Umbilical cord (tissue), 1 donor: ENCODE measurements at regions not wholly inside any gene's neighbourhood (a gene's known extent, or its start where the extent isn't known, plus 50 kb on each side); places are given as distances from the start of the nearest gene placed in this dataset.
A peak's percentile ranks its signal among the peaks of the same experiment; 100 is the strongest.

Experiments
- DNase-seq: peaks from one replicate; pipeline ENCODE4 v3.0.0-alpha.2; 2015; ENCODE audit warnings: low spot score

DNA sequence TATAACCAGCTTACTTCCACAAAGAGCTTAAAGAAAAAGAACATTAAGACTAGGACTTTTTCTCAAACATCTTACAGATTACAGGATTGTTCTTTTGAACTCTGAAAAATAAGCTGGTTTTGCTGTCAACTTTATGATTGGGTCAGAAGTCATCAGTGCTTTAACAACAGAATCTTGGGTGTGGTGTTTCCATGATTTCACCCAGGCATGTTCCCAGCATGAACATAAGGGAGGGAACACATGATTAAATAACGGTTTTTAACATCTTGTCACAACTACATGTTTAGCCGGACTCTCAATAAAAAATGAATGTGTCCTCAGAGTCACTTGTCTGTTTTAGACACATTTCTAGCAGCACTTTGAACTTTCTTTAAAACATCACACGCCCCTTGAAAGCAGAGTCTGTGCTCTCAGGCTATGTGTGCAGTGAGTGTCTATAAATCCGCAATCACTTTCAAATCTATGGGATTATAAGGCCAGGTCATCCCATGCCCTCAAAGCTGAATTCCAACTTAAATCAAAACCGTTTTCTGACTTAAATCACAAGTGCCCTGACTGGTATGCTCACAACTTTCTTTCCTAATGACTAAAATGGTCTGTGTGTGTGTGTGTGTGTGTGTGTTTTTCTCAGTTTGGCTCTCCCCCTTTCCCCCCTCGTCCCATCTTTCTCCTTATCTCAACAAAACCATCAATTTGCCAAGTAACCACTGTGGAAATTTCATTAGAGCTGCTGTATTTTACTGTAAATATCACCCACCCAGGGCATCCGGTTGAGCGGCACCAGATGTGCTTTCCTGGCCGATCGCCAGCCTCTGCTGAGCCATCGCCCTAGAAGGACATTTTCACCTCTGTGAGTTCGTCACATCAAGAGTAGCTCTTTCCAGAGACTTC lies 216.8 kb upstream of the DTNBP1 start:
- DNase-seq: peak; percentile 89

DNA sequence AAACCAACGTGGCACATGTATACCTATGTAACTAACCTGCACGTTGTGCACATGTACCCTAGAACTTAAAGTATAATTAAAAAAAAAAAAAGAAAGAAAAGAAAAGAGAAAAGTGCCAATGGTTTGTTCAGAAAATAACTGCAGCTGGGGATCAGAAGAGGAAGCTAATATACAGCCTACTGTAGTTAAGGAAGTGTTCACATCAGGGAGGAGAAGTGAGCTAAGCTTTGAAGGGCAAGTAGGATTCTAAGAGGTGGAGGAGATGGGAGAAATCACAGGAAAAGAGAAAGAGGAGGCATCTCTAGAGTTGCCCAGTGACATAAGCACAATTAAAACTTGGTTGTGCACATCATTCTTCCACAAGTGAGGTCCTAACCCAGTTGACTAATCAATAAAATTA lies 214.4 kb upstream of the DTNBP1 start:
- DNase-seq: no peak

DNA sequence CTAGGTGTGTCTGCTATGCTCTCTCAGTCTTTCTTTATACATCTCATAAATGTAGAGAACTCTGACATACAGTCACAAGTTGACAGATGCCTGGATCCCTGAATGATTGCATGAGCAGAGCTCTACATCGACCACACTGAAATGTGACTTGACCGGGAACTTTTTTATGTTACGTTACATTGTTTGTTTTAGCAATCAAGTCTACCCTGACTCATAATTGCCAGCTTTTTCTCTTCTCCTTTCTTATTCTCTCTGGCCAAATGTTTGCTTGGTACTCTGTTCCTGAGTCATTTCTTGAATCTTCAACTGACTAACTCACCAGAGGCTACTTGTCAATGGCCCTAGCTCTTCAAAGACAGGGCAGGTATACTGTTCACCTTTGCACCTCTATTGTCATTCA lies 213.6 kb upstream of the DTNBP1 start:
- DNase-seq: no peak

DNA sequence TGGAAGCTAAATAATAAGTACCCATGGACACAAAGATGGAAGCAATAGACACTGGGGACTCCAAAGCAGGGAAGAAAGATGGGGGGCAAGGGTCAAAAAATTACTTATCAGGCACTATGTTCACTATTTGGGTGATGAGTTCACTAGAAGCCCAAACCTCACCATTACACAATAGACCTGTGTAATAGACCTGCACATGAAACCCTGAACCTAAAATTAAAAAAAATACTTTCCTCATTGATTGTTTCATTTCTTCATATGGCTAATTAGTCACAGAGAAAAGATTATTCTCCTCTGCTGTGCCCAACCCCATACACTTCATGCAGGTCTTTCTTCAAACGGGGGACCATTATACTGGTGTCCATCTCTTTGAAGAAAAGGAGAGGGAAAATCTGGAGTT lies 213.0 kb upstream of the DTNBP1 start:
- no peak for DNase-seq

DNA sequence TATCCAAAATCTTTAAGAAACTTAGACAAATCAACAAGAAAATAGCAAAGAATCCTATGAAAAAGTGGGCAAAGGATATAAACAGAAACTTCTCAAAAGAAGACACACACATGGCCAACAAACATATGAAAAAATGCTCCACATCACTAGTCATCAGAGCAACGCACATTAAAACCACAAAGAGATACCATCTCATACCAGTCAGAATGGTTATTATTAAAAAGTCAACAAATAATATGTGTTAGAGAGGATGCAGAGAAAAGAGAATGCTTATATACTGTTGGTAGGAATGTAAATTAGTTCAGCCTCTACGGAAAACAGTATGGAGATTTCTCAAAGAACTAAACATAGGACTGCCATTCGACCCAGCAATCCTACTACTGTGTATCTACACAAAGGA lies 212.0 kb upstream of the DTNBP1 start:
- DNase-seq: no peak

DNA sequence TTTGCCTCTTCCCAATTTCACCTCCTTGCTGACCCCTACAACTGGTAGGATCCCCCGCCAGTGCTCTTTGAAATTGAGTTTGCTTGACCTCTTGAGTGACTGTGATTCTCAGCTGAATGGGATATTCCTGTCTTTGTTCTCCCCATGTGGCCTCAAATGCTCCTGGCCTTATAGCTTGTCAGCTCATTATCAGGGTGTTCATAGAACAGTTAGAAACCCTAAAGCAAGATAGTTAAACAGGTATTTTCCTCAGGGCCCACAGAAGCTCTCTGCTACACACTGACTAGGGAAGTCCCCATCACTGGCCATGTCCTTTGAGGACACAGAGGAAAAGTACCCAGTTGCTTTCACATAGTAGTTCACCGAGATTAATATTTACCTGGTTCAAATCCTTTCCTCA lies 211.5 kb upstream of the DTNBP1 start:
- no peak for DNase-seq

DNA sequence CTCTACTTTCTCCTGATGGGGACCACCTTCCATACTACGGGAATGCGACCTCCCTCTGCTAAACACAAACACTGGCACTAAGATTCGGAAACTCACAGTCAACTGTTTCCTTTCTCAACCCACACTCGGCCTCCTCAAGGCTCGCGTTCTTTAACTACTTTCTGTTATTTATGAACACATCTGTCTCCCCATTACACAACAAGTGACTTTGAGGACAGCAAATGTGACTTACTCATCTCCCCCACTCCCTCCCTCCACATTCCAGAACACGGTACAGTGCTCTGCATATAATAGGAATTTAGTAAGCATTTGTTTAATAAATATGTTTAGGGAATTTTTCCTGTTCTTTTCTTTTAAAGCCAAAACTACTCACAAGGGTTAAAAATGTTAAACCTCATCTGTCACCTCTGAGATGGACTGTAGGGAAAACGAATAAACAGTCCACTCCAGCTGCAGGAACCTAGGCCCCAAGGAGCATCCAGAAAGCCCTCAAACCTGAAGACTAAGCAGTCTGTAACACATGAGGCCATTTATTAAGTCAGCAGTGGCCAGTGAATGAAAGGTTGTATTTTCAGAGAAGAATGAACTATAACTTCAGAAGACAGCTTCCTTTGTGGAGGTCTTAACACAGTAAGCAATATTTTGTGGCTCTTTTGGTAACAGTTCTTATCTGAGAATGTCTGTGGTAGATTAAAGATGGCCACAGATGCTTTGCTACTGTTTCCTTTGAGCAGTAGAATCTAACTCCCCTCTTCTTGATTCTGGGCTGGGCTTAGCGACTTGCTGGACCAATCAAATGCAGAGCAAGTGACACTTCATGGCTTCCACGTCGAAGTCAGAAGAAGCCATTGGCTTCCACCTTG lies 209.6 kb upstream of the DTNBP1 start:
- DNase-seq: no peak

DNA sequence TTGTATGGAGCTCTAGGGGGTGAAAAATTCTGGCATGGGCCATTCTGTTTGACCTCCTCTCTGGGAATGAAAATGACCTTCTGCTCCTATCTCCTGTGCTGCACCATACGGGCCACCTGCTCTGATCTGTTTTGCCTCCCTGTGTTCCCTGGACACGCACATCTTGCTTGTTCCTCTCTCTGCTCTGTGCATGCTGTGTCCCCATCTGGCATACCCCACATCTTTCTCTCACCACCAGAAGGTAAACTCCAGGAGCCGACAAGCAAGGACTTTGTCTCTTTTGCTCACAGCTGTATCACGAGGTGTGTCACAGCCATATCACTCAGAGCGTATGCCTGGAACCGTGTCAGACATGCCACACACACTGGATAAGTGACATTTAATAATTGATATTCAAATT lies 208.4 kb upstream of the DTNBP1 start:
- no peak for DNase-seq

DNA sequence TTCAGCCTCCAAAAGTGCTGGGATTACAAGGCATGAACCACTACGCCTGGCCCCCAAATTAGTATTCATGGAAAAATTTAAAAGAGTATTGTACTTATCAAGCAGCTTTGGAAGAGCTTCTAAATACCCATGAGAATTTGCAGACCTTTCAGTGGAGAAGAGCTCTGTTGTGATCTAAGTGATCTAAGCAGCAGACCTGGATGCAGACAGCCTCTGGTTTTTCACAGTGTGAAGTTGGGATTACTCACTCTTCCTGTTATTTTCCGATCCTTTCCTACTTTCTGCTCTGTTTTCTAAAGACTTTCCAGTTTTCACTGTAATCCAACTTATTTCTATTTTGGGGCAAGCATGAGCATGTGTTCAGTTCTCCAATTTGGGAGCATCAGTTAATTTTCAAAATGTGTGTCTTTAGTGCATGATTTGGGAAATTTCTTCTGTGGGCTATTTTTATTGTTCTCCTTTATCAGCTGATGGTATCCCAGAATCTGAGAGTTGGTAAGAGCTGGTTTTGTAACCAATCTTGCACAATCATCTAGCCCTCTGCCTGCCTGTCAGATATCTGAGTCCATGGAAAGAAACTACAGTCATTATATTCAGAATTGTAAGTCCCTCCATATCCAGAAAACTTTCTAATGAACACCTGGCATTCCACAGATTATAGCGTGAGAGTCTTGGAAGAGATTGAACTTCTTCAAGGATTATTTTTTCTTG lies 207.7 kb upstream of the DTNBP1 start:
- peak; percentile 93 for DNase-seq

DNA sequence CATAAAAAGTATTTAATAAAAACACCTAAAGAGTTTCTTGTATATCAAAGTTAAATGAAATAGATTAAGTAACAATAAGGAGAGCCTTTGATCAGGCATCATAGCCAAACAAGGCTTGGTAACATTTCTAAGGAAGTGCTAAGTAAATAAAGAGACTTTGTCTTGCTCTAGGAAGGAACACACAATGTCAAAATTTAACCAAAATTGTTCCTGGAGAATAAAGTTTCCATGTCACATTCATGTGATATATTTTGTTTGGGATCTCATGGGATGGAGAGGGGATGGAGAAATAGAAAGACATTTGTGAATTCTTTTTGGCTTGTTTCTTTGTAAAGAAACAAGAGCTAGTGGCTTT lies 201.9 kb upstream of the DTNBP1 start:
- DNase-seq: no peak

DNA sequence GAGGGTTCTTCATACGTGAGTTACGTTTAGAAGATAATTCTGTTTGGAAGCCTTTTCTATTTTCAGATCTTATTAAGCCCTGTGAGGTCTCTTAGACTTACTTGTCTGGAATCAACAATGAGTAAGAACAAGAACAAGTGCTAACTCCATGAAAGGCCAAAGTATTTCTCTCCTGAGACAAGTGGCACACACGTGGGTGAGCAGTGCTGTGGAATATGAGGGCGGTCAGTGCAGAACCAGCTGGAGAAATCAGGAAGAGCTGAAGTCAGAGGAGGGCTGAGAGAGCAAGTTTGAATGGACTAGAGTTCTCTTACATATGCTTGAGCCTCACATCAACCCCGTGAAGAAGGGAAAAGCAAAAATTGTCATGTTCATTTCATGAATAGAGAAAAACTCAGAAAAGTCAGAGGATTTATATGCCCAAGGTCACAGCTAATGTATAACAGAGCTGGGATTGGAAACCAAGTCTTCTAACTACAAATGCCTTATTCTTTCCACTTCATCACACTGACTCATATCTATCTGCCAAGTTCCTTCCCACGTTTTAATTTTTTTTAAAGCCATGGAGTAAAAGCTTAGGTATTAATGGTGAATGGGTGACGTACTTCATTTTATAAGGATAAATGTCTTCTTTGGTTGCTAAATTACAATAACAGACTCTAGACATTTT lies 201.3 kb upstream of the DTNBP1 start:
- no peak for DNase-seq

DNA sequence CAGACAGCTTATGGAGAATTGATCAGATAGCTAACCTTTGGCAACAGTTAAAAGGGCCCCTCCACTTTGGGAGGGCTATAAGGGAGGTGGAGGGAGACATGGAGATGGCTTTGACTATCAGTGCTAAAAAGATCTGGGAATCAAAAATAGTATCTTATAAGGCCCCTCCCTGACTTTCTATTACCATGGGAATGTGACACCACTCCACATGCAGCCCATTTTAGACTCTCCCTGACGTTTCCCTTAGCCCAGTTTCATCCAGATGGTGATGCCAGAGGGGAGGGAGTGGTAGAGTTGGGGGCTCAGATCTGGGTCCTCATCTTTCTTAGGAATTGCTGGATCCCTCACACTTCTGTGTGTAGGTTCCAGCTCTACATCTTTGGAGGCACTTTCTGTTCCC lies 200.0 kb upstream of the DTNBP1 start:
- no peak for DNase-seq

DNA sequence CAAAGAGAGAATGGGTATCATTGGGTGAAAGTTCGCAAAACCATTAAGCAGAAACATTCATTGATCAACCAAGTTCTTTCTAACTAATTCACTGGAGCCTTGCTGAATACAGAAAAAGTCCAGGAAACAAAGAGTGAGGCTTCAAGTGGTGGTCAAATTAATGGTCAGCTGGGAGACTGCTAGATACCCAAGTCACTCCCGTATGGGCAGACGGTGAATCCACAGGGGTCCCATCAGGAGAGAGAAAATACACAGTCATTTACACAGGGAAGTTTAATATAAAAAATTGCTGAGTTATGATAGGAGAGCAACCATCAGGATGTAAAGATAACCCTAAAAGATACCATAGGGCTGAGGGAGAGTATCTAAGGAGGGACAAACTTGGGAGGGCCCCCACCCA lies 198.7 kb upstream of the DTNBP1 start:
- no peak for DNase-seq

DNA sequence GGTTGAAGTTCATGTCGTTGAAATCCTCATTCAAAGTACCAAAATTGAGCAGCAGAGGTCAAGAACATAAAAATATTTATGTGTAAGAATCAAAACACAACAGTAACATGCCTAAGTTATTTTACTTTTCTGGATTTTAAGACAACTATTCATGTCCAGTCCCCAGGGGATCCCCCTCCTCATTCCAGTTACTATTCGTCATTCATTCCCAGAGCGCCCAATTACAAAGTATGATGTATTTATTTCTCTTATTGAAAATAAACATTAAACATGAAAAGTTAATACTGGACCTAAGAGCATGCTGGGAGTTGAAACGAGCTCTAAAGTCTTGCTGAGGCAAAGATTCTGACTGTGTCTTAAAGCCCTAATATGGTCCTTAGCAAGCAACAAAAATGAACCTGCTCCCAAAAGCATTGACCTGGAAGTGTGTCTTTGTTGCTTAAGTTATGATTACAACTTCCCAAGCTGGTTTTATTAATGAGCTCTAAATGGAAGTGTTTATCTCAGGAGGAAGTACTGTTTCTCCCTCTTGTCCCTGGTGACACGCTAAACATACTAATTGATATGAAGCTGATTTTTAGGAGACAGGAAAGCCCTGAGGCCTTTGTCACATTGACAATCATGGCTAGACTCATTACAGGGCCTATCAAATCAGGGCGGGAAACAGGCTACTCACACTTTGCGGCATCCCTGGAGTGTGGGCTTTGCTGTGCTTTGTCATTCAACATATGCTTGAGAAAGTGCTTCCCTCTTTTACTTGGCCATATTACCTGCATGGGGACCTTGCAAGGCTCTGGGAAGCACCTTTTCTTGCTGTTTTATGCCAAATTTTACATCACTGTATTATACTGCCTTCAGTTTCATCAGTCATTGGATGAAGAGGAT lies 192.2 kb upstream of the DTNBP1 start:
- DNase-seq: no peak

DNA sequence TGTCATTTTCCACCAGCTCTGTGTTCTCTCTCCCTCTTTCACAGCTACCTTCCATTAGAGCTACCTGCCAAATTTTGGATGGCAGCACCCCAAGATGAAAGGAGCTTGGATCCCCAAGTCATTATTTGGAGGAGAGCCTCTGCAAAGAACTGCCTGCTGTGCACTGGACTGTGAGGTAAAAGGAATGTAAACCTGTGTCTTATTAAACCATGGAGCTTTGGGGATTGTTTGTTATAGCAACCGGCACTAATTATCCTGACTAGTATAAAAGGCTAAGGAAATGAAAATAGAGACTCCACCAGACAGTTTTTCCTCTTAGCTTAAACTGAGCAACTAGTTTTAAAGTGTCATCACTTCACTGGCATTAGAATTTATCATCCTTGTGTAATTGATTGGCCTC lies 191.6 kb upstream of the DTNBP1 start:
- no peak for DNase-seq

DNA sequence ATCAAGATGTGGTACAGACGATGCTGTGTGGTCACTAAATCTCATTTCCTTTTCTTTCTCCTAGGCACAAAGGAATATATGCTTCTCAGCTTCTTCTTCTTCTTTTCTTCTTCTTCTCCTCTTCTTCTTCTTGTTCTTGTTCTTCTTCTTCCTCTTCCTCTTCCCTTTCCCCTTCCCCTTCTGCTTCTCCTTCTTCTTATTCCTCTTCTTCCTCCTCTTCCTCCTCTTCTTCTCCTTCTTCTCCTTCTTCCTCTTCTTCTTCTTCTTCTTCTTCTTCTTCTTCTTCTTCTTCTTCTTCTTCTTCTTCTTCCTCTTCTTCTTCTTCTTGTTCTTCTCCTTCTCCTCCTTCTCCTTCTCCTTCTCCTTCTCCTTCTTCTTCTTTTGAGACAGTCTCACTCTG lies 190.4 kb upstream of the DTNBP1 start:
- no peak for DNase-seq

DNA sequence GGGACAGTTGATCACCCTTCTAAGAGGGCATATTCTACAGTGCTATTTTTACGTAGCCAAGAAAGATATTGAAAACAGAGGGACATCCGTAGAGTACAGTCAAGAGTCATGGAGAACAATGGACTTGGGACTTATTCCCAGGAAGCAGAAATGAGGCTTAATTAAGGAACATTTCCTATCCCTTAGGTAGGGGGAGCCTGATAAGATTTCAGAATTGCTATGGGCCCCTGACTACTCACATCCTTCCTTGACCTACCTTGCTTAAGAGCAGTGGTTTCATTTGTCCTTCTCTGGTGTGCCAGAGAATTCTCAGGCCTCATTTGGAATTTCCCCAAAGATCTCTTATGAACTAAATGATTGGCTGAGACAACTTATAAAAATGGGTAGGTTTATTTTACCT lies 189.5 kb upstream of the DTNBP1 start:
- DNase-seq: no peak

DNA sequence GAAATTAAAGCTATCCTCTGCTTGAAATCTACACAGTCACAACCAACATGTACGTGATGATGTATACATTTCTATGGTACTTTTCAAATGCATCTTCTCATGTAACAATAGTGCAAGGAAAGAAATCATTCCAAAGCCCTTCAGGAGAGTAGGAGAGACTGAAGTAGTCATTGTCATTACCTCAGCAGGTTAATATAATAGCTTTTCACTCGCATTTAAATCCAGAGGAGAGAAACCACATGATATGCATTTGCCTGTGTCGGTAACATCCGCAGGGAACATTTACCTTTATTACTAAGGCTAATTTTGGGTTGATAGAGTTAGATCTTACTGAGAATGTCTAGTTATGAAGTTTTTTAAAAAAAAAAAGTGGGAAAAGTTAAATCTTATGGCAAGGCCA lies 186.6 kb upstream of the DTNBP1 start:
- no peak for DNase-seq

DNA sequence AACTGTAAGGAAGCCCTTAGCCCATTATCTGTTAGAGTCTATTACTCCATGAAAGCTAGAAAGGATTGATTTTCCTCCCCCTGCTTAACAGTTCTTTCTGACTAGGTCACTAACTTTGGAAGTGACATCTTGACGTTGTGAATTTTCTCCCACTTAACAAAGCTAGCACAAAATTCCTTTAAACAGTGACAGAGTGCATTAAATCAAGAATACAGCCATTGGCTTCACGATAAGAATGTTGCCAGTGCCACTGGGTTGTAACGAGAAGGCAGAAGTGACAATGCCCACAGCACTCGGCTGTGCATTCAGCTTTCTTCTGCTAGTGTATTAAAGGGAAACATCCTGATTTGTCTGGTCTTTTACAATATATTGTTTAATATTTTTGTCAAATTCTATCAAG lies 182.7 kb upstream of the DTNBP1 start:
- DNase-seq: no peak

DNA sequence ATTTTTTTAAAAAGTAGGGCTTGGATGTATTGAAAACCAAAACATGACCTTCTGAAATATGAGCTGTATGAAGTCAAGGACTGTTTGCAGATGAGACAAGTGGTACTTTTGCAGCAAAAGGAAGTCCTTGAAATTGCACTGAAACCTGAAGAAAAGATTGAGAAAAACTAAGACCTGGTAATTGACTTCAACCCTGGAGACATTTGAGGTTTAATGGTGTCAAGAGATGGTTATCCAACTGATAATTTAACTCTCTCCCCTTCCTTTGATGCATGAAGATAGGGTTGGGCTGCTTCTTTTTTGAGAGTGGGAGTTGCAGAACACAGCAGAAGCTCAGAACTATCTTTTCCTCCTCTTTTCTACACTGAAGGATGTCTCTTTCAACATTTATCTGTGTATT lies 180.9 kb upstream of the DTNBP1 start:
- DNase-seq: no peak

DNA sequence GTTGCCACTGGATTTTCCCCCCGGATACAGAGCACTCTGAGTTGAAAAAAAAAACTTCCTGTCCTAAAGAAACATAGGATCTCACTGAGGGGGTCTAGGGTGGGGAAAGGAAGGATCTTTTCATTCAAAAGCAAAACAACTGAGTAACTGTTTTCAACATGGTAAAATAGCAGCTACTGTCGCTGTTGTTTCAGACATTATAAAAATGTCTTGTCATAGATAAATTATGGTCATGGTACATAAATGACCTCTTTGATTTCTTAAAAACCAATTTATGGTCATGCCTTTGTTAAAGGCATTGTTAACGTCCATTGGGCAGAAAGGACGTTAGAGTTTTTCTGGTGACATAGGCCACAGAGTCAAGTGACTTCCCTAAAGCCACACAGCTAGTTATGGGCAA lies 180.4 kb upstream of the DTNBP1 start:
- no peak for DNase-seq
